ENCODE measurements at regions not wholly inside any gene's neighbourhood (a gene's known extent, or its start where the extent isn't known, plus 50 kb on each side); places are given as distances from the start of the nearest gene placed in this dataset.
"Not testable (repeated sequence)": the region's sequence is repeated elsewhere in the genome, so short reads cannot be mapped to it uniquely, and the experiment has no call there.

- no peaks in the 10 kb centered on the region for H3K4me1 ChIP-seq (ENCODE audit: low read depth)
- no peaks in the 10 kb centered on the region for H3K36me3 ChIP-seq
- H3K4me3 ChIP-seq = no peak overlapping the region
- H3K27ac ChIP-seq = no peak overlapping the region
- DNase-seq (ENCODE audit: low read depth in 1 of 2, low spot score in 1 of 2) = no peak
- no peak for TF ChIP-seq CTCF (IDR thresholded peaks at IDR 0.05; ENCODE audit: low read depth, low read length)
- H3K27me3 ChIP-seq = no peaks in the 10 kb centered on the region
- H3K9me3 ChIP-seq (ENCODE audit: low read depth) = no peaks in the 10 kb centered on the region
Measured at GRCh38 chr4:167873496-167873895, 218.8 kb upstream of the ANXA10 start.

- H3K4me3 ChIP-seq; H3K4me1 ChIP-seq (ENCODE audit: low read depth); DNase-seq (ENCODE audit: low read depth in 1 of 2, low spot score in 1 of 2); H3K27me3 ChIP-seq; H3K36me3 ChIP-seq; H3K27ac ChIP-seq; H3K9me3 ChIP-seq (ENCODE audit: low read depth): not testable (repeated sequence)
Measured at GRCh38 chr4:167876091-167876490, 216.2 kb upstream of the ANXA10 start.

- H3K4me1 ChIP-seq (ENCODE audit: low read depth); H3K27me3 ChIP-seq; H3K36me3 ChIP-seq; H3K9me3 ChIP-seq (ENCODE audit: low read depth); DNase-seq (ENCODE audit: low read depth in 1 of 2, low spot score in 1 of 2); H3K27ac ChIP-seq; H3K4me3 ChIP-seq: not testable (repeated sequence)
Measured at GRCh38 chr4:167877826-167878225, 214.5 kb upstream of the ANXA10 start.

- TF ChIP-seq CTCF (IDR thresholded peaks at IDR 0.05; ENCODE audit: low read depth, low read length) = no peak
- H3K27me3 ChIP-seq = no peaks in the 10 kb centered on the region
Measured at GRCh38 chr4:167883266-167883665, 209.1 kb upstream of the ANXA10 start.

GRCh38 chr4:167885071-167885470 lies 207.3 kb upstream of the ANXA10 start:
- TF ChIP-seq CTCF (IDR thresholded peaks at IDR 0.05; ENCODE audit: low read depth, low read length) = no peak
- Histone ChIP-seq H3K4me3 (no peak overlapping the region), H3K4me1 (ENCODE audit: low read depth) (no peaks in the 10 kb centered on the region), H3K9me3 (ENCODE audit: low read depth) (no peaks in the 10 kb centered on the region), H3K27me3 (no peaks in the 10 kb centered on the region), H3K36me3 (no peaks in the 10 kb centered on the region), H3K27ac (no peak overlapping the region)
- DNase-seq (ENCODE audit: low read depth in 1 of 2, low spot score in 1 of 2) = no peak

More at GRCh38 chr4:167883266-167883665, 209.1 kb upstream of the ANXA10 start:
- no peak for DNase-seq (ENCODE audit: low read depth in 1 of 2, low spot score in 1 of 2)
- H3K9me3 ChIP-seq (ENCODE audit: low read depth) = no peaks in the 10 kb centered on the region
- no peak overlapping the region for H3K27ac ChIP-seq
- no peaks in the 10 kb centered on the region for H3K36me3 ChIP-seq
- H3K4me1 ChIP-seq (ENCODE audit: low read depth) = no peaks in the 10 kb centered on the region
- H3K4me3 ChIP-seq = no peak overlapping the region

GRCh38 chr4:167885872-167886271 lies 206.5 kb upstream of the ANXA10 start:
- H3K9me3 ChIP-seq (ENCODE audit: low read depth) = no peaks in the 10 kb centered on the region

More at GRCh38 chr4:167885872-167886271, 206.5 kb upstream of the ANXA10 start:
- no peak for DNase-seq (ENCODE audit: low read depth in 1 of 2, low spot score in 1 of 2)
- H3K4me1 ChIP-seq (ENCODE audit: low read depth) = no peaks in the 10 kb centered on the region
- no peaks in the 10 kb centered on the region for H3K36me3 ChIP-seq
- H3K27me3 ChIP-seq = no peaks in the 10 kb centered on the region
- H3K27ac ChIP-seq = no peak overlapping the region
- H3K4me3 ChIP-seq = no peak overlapping the region
- TF ChIP-seq CTCF (IDR thresholded peaks at IDR 0.05; ENCODE audit: low read depth, low read length) = no peak

All from cardiac muscle cell (in vitro differentiated cells and primary cell).